GM12892 (cell line): ENCODE measurements at regions not wholly inside any gene's neighbourhood (a gene's known extent, or its start where the extent isn't known, plus 50 kb on each side); places are given as distances from the start of the nearest gene placed in this dataset.
A peak's percentile ranks its signal among the peaks of the same experiment; 100 is the strongest.
"Not testable (repeated sequence)": the region's sequence is repeated elsewhere in the genome, so short reads cannot be mapped to it uniquely, and the experiment has no call there.

Source experiments
- DNase-seq: peaks from one replicate; pipeline ENCODE4 v3.0.0; 2011; ENCODE audit not compliant: insufficient read length
- FAIRE-seq: peaks from 2 replicates; lab custom pipeline; 2011; peaks lifted over from hg19 to GRCh38; lab: Jason Lieb, UNC
- POLR2A ChIP-seq: IDR thresholded peaks from 2 replicates; pipeline ENCODE4 v1.6.1; 2011; ENCODE audit warnings: low read depth, low read length, control low read depth
- POLR2AphosphoS5 ChIP-seq: IDR thresholded peaks from 2 replicates; pipeline ENCODE4 v1.6.1; 2011; ENCODE audit warnings: low read depth, low read length, control low read depth
- TAF1 ChIP-seq: IDR thresholded peaks from 2 replicates; pipeline ENCODE4 v1.6.1; 2011; ENCODE audit warnings: low read depth, mild to moderate bottlenecking, control low read depth, low read length, borderline replicate concordance

DNA sequence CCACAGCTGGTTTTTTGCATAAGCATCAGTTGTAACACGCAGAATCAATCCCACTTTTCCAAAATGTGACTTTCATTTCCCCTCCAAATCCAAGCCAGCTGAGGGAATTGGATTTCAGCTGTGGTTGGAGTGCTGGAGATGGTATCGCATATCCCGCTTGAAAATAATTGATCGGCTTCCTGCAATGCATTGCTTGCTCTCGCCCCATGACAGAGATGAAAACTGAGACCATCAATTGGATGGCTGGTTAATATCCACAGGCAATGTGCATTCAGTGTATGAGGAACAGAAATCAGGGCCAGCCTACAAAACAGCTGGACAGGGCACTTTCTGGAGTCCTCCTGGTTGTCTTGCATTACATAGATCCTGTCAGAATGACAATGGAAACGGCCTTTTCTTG lies 135.3 kb downstream of the MAIP1 start:
- FAIRE-seq (no peak), DNase-seq (no peak)
- TF ChIP-seq TAF1 (no peak), POLR2A (no peak), POLR2AphosphoS5 (no peak)

DNA sequence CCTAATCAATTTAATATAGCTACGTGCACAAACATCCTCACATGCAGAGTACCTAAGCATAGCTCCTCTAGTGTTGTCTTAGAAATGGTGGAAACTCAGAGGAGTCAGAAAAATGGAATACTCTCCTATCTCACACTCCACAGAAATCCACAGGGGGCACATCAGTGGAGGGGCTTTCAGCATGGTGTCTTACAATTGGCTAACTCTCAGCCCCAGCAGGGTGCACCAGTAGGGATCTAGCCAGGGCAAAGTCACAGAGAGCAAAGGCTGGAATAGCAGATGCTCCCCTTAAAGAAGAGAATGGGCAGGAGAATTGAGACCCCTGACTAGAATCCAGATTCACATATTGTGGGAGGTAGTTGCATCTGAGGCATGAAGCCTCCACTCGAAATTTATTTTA lies 135.7 kb downstream of the MAIP1 start:
- TF ChIP-seq POLR2AphosphoS5 = no peak
- no peak for TF ChIP-seq POLR2A
- TF ChIP-seq TAF1 = no peak
- DNase-seq (no peak), FAIRE-seq (no peak)

DNA sequence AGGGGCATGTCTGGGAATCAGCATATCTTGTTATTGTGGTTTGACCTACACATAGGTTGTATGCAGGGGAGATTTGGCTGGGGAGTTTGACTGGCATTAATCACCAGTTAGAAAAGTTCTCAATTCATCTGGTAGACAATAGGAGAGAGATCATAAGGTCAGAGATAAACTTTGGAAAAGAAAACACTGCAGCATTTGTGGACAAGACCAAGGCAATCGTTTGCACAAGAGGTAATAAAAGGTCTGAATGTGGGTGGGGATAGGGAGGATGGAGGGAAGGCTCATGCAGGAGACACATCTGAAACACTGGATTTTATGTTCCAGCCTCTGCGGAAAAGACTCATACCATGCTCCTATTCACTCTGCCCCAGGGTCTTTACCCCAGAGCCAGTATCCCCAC lies 136.9 kb downstream of the MAIP1 start:
- no peak for FAIRE-seq
- DNase-seq = no peak
- TF ChIP-seq POLR2A = no peak
- TF ChIP-seq POLR2AphosphoS5 = no peak
- no peak for TF ChIP-seq TAF1

- DNase-seq = no peak
- TF ChIP-seq TAF1 = no peak
- no peak for TF ChIP-seq POLR2A
- TF ChIP-seq POLR2AphosphoS5 = no peak
These were observed 140.1 kb downstream of the MAIP1 start for GRCh38 chr2:200095436-200095835.

DNA sequence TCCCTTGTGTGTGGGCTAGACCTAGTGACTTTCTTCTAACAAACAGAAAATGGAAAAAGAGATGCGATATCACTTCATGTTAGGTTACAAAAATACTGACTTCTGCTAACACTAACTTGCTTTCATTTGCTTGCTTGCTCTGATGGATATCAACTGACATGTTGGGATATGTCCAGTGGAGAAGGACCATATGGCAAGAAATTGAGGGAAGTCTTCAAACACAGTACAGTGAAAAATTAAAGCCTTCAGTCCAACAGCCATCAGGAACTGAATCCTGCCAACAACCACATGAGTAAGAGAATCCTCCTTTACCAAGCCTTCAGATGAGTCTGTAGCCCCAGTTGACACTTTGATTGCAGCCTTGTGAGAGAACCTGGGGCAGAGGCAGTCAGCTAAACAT lies 143.9 kb downstream of the MAIP1 start:
- TF ChIP-seq TAF1 (no peak), POLR2AphosphoS5 (no peak), POLR2A (no peak)

More at GRCh38 chr2:200095436-200095835, 140.1 kb downstream of the MAIP1 start:
- no peak for FAIRE-seq

GRCh38 chr2:200100027-200100426 lies 144.6 kb downstream of the MAIP1 start:
- FAIRE-seq (no peak), DNase-seq (no peak)
- TF ChIP-seq POLR2A (no peak), TAF1 (no peak), POLR2AphosphoS5 (no peak)

More for the DNA sequence above, 143.9 kb downstream of the MAIP1 start:
- DNase-seq (no peak), FAIRE-seq (peak; percentile 38)

DNA sequence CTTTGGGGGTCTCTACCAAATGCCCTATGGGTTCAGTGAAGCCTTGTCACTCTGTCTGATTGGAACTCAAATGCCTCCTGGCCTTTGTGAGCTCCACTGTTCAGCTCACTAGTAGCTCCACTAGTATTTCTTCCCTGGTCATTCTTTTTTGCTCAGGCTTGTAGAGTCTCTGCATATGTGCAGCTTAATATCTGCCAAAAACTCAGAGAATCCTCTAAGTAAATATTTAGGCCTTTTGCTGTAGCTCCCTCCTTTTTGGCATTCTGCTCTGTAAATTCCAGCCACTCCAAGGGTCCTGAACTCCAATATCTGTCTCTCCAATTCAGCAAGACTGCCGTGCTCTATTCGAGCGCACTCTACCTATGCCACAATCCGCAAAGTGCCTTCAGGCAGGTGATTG lies 146.5 kb downstream of the MAIP1 start:
- TF ChIP-seq POLR2A = no peak
- no peak for TF ChIP-seq POLR2AphosphoS5
- no peak for TF ChIP-seq TAF1
- no peak for DNase-seq
- no peak for FAIRE-seq

GRCh38 chr2:200102971-200103370 lies 147.6 kb downstream of the MAIP1 start:
- TF ChIP-seq POLR2A (no peak), POLR2AphosphoS5 (no peak), TAF1 (no peak)
- no peak for FAIRE-seq
- DNase-seq = no peak

DNA sequence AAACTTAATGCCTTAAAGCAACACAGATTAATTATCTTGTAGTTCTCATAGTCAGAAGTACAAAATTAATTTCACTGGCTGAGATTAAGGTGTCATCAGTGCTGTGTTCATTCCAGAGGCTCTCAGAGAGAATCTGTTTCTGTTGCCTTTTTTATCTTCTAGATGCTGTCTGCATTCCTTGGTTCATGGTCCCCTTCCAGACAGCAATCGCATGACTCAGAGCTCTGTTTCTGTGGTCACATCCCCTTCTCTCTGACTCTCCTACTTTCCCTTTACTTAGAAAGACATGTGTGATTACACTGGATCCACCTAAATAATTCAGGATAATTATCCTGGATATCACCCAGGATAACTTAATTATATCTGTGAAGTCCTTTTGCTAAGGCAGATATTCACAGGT lies 148.6 kb downstream of the MAIP1 start:
- TF ChIP-seq TAF1 (no peak), POLR2A (no peak), POLR2AphosphoS5 (no peak)
- FAIRE-seq (no peak), DNase-seq (no peak)

GRCh38 chr2:200107514-200108217 lies 152.3 kb downstream of the MAIP1 start:
- no peak for FAIRE-seq
- TF ChIP-seq POLR2A (no peak), TAF1 (no peak), POLR2AphosphoS5 (no peak)
- no peak for DNase-seq

DNA sequence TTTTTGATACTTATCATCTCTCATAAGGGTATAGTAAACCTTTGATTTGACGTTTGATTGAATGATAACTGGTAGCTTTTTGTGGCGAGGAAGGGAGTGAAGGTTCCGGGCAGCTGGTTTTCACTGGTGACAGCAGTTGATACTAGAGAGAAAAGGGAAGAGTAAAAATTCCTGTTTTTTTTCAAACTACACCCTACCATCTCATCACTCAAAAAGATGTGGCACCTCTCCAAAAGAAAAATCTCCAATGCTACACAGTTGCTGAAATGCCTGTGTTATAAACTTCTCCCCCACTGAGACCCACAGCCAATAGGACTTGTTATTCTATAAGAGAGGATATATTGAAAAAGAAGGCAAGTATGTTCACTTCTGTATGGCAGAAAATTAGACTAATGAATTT lies 154.0 kb downstream of the MAIP1 start:
- TF ChIP-seq POLR2A = no peak
- no peak for TF ChIP-seq POLR2AphosphoS5
- TF ChIP-seq TAF1 = no peak

GRCh38 chr2:200110381-200110780 lies 155.0 kb downstream of the MAIP1 start:
- TF ChIP-seq TAF1 (no peak), POLR2AphosphoS5 (no peak), POLR2A (no peak)
- FAIRE-seq (no peak), DNase-seq (no peak)

More for the DNA sequence above, 154.0 kb downstream of the MAIP1 start:
- DNase-seq = no peak
- FAIRE-seq = no peak

- not testable (repeated sequence) for FAIRE-seq, DNase-seq
These were observed 157.8 kb downstream of the MAIP1 start for GRCh38 chr2:200113016-200113799.
